Gastroesophageal sphincter (tissue), 3 donors: ENCODE measurements at regions not wholly inside any gene's neighbourhood (a gene's known extent, or its start where the extent isn't known, plus 50 kb on each side); places are given as distances from the start of the nearest gene placed in this dataset.

ENCODE experiments used
- CTCF ChIP-seq, 4 experiments: fragments of 200-600 bp in 2 of 4; fragments of 450-650 bp in 2 of 4; sonication (generic) in 1 of 4; IDR thresholded peaks; one replicate each; pipeline ENCODE4 v1.5.1; 2017 to 2019; ENCODE audit warnings: antibody characterized with exemption in 4 of 4, mild to moderate bottlenecking in 2 of 4, moderate library complexity in 2 of 4
- POLR2A ChIP-seq, 2 donors: fragments of 450-650 bp; IDR thresholded peaks; one replicate each; pipeline ENCODE4 v1.6.1; 2017; ENCODE audit warnings: antibody characterized with exemption in 2 of 2, mild to moderate bottlenecking in 2 of 2, moderate library complexity in 1 of 2

- no peak for TF ChIP-seq CTCF (IDR thresholded peaks at IDR 0.05)
- TF ChIP-seq POLR2A (IDR thresholded peaks at IDR 0.05): no peak
Observed at GRCh38 chrX:1910207-1910470, 295.3 kb downstream of the ASMT start.
